Prostate gland (tissue), 2 donors: ENCODE measurements at regions not wholly inside any gene's neighbourhood (a gene's known extent, or its start where the extent isn't known, plus 50 kb on each side); places are given as distances from the start of the nearest gene placed in this dataset.

Experiments used
- DNase-seq: peaks from one replicate; pipeline ENCODE4 v3.0.0-alpha.2; 2019; ENCODE audit warnings: low spot score
- H3K27ac ChIP-seq, 2 donors: fragments of 200-600 bp; sonication (generic); 2 replicates each; pipeline ENCODE4 v1.5.1; 2017 to 2019
- H3K27me3 ChIP-seq: fragments of 200-600 bp; sonication (generic); replicated peaks from 2 replicates; pipeline ENCODE4 v1.5.1; 2019; ENCODE audit not compliant: insufficient read depth
- H3K36me3 ChIP-seq, 2 donors: fragments of 200-600 bp; sonication (generic); 1 replicate in 1 of 2; 2 replicates in 1 of 2; pipeline versions ENCODE4 v1.5.1 to v1.8.1; 2017 to 2019
- H3K4me1 ChIP-seq: fragments of 200-600 bp; sonication (generic); replicated peaks from 2 replicates; pipeline ENCODE4 v1.5.1; 2019
- H3K4me3 ChIP-seq, 2 donors: fragments of 200-600 bp; sonication (generic); 2 replicates each; pipeline ENCODE4 v1.5.1; 2017 to 2019
- H3K9me3 ChIP-seq: fragments of 200-600 bp; sonication (generic); 2 replicates; pipeline ENCODE4 v1.5.1; 2017
- CTCF ChIP-seq, 4 experiments: fragments of 200-600 bp in 2 of 4; fragments of 450-650 bp in 2 of 4; sonication (generic) in 2 of 4; IDR thresholded peaks; 1 replicate in 3 of 4; 2 replicates in 1 of 4; pipeline ENCODE4 v1.5.1; 2016 to 2019; ENCODE audit warnings: antibody characterized with exemption in 4 of 4, mild to moderate bottlenecking in 2 of 4, moderate library complexity in 2 of 4
- POLR2A ChIP-seq: fragments of 450-650 bp; IDR thresholded peaks from one replicate; pipeline ENCODE4 v1.6.1; 2016; ENCODE audit warnings: antibody characterized with exemption, mild to moderate bottlenecking
- POLR2AphosphoS5 ChIP-seq: sonication (generic); formaldehyde crosslinking; IDR thresholded peaks from one replicate; pipeline ENCODE4 v1.6.1; 2017; ENCODE audit warnings: antibody characterized with exemption
- WGBS: methylation state at CpG from one replicate; pipeline ENCODE4 v1.1.5; 2018; 5-methylcytosine and 5-hydroxymethylcytosine counted together
- intact Hi-C: fragments of 100-400 bp; cut with DNase I; formaldehyde crosslinking; loops from one replicate; pipeline ENCODE4 v1.14.2; 2022

DNA sequence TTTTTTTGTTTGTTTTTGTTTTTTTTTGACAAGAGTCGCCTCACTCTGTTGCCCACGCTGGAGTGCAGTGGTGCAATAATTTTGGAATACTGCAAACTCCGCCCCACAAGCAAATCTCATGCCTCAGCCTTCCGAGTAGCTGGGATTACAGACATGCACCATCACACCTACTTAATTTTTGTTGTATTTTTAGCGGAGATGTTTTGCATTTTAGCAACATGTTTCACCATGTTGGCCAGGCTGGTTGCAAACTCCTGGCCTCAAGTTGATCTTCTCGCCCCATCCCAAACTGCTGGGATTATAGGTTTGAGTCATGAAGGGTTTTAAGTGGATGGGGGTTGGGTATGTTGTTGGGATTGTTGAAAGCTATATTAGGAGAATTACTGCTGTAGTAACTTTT is 270.9 kb upstream of the LCORL start:
- 81% methylated on average over 6 of the region's 6 CpGs for WGBS
- H3K27me3 ChIP-seq = no peaks in the 10 kb centered on the region
- no peak overlapping the region for H3K4me3 ChIP-seq
- no peaks in the 10 kb centered on the region for H3K4me1 ChIP-seq
- H3K9me3 ChIP-seq = no peaks in the 10 kb centered on the region
- no peaks in the 10 kb centered on the region for H3K36me3 ChIP-seq
- intact Hi-C loops = no loop called here
- DNase-seq = no peak
- TF ChIP-seq CTCF (IDR thresholded peaks at IDR 0.05) (no peak), POLR2AphosphoS5 (no peak), POLR2A (no peak)
- H3K27ac ChIP-seq = no peak overlapping the region

DNA sequence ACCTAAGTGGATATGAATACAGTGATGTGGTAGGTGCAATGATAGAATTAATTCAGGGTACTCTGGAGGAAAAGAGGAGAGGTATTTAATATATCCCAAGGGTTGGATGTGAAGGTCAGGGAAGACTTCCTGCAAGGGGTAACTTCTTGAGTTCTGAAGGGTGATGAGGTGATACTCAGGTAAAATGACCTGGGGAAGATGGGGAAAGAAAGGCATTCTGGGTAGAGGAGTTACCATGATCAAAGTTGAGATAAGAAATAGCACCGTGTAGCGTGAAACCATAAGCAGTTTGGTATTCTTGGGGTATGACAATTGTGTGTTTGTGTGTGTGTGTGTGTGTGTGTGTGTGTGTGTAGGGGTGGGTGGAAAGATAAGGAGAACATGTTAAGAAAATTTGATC is 270.4 kb upstream of the LCORL start:
- DNase-seq = no peak
- H3K27ac ChIP-seq = no peak overlapping the region
- 92% methylated on average over 2 of the region's 2 CpGs for WGBS
- TF ChIP-seq POLR2A (no peak), POLR2AphosphoS5 (no peak), CTCF (IDR thresholded peaks at IDR 0.05) (no peak)
- no peak overlapping the region for H3K4me3 ChIP-seq
- H3K36me3 ChIP-seq = no peaks in the 10 kb centered on the region
- H3K4me1 ChIP-seq = no peaks in the 10 kb centered on the region
- no peaks in the 10 kb centered on the region for H3K27me3 ChIP-seq
- intact Hi-C loops = no loop called here
- no peaks in the 10 kb centered on the region for H3K9me3 ChIP-seq

DNA sequence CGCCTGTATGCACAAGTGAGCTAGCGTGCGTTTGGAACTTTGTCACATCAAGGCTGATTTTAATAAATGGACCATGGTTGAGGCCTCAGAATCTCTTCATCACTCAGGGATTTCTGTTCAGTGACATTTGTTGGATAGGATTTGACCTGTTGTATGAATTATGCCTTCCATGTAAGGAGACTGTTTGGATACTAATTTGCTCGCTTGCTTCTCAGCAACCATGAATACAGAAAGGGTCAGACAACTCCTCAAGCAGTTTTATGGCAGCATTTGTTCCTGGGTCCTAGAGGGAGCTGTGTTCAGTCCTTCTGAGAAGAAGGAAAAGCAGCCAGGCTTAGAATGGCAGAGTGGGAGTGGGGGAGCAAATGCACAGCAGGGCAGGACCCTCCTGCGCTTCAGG is 269.7 kb upstream of the LCORL start:
- Histone ChIP-seq H3K27me3 (no peaks in the 10 kb centered on the region), H3K4me1 (no peaks in the 10 kb centered on the region), H3K9me3 (no peaks in the 10 kb centered on the region), H3K27ac (no peak overlapping the region), H3K36me3 (no peaks in the 10 kb centered on the region), H3K4me3 (no peak overlapping the region)
- intact Hi-C loops = no loop called here
- 49% methylated on average over 5 of the region's 5 CpGs for WGBS
- DNase-seq = no peak
- TF ChIP-seq POLR2A (no peak), CTCF (IDR thresholded peaks at IDR 0.05) (no peak), POLR2AphosphoS5 (no peak)

DNA sequence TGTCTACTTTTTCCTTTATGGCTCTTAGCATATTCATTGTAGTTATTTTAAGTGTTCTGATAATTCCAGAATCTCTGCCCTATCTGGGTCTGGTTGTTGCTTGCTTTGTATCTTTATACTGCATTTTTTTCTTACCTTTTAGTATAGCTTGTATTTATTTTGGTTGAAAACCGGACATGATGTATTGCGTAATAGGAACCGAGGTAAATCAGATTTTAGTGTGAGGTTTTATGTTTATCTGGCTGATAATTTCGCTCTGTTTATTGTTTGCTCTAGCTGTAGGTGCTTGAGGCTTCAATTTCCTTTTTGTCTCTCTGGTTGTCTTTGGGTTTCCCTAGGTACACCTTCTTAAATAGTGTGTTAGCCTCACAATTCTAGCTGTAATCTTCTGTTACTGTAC is 263.8 kb upstream of the LCORL start:
- 78% methylated on average over 4 of the region's 4 CpGs for WGBS
- no peak overlapping the region for H3K27ac ChIP-seq

More for the DNA sequence above, 263.8 kb upstream of the LCORL start:
- Histone ChIP-seq H3K4me3 (no peak overlapping the region), H3K36me3 (no peaks in the 10 kb centered on the region), H3K9me3 (no peaks in the 10 kb centered on the region), H3K4me1 (no peaks in the 10 kb centered on the region), H3K27me3 (no peaks in the 10 kb centered on the region)
- TF ChIP-seq CTCF (IDR thresholded peaks at IDR 0.05) (no peak), POLR2A (no peak)
- intact Hi-C loops = no loop called here
- DNase-seq = no peak
